H1 (cell line): ENCODE measurements at regions not wholly inside any gene's neighbourhood (a gene's known extent, or its start where the extent isn't known, plus 50 kb on each side); places are given as distances from the start of the nearest gene placed in this dataset.

Experiments
- CTCF ChIA-PET: fragments of 300-600 bp; sonication (Branson Sonifier 250); formaldehyde crosslinking; loops from one replicate; lab custom pipeline; 2021; ENCODE audit not compliant: partially characterized antibody; lab: Charles Lee
- POLR2A ChIA-PET: fragments of 300-600 bp; sonication (Branson Sonifier 250); formaldehyde crosslinking; loops from one replicate; lab custom pipeline; 2021; ENCODE audit warnings: inconsistent platforms; ENCODE audit not compliant: partially characterized antibody; lab: Charles Lee
- DNase-seq, 2 experiments: peaks; one replicate each; pipeline versions ENCODE4 v3.0.0 to v3.0.0-alpha.2; 2010 to 2022; ENCODE audit warnings: low spot score in 2 of 2, low read depth in 1 of 2, mixed read lengths in 1 of 2
- FAIRE-seq: peaks from 2 replicates; lab custom pipeline; 2011; peaks lifted over from hg19 to GRCh38; lab: Jason Lieb, UNC
- H2AFZ ChIP-seq: 2 replicates; pipeline ENCODE4 v1.8.1; 2012; ENCODE audit warnings: low read length, inconsistent platforms
- H2AK5ac ChIP-seq: 2 replicates; pipeline ENCODE4 v1.6.1; 2013; ENCODE audit warnings: low read depth, low read length
- H2BK120ac ChIP-seq: replicated peaks from 2 replicates; pipeline ENCODE3; 2013; ENCODE audit warnings: low read depth, low read length, inconsistent platforms
- H2BK12ac ChIP-seq: 2 replicates; pipeline ENCODE4 v1.6.1; 2013; ENCODE audit warnings: low read depth, low read length
- H2BK15ac ChIP-seq: 2 replicates; pipeline ENCODE4 v1.6.1; 2013; ENCODE audit warnings: low read length
- H2BK20ac ChIP-seq: 2 replicates; pipeline ENCODE4 v1.6.1; 2013; ENCODE audit warnings: low read length
- H2BK5ac ChIP-seq: 2 replicates; pipeline ENCODE4 v1.6.1; 2013; ENCODE audit warnings: low read depth, low read length
- H3K14ac ChIP-seq: 2 replicates; pipeline ENCODE4 v1.6.1; 2013; ENCODE audit warnings: inconsistent platforms; ENCODE audit not compliant: insufficient read length
- H3K18ac ChIP-seq: 2 replicates; pipeline ENCODE4 v1.6.1; 2013; ENCODE audit warnings: low read length; ENCODE audit errors: extremely low read depth
- H3K23ac ChIP-seq: 2 replicates; pipeline ENCODE4 v1.6.1; 2013; ENCODE audit warnings: inconsistent platforms; ENCODE audit not compliant: insufficient read length
- H3K23me2 ChIP-seq: 2 replicates; pipeline ENCODE4 v1.6.1; 2013; ENCODE audit warnings: low read depth, low read length
- H3K27ac ChIP-seq: 2 replicates; pipeline ENCODE4 v1.6.1; 2011; ENCODE audit warnings: low read depth, low read length, inconsistent platforms
- H3K27me3 ChIP-seq, 4 experiments: replicated peaks in 1 of 4; 1 replicate in 1 of 4; 2 replicates in 3 of 4; pipeline versions ENCODE4 v1.6.1 to v1.8.1; 2011 to 2013; ENCODE audit warnings: low read length in 3 of 4, mild to moderate bottlenecking in 3 of 4, inconsistent platforms in 2 of 4, mixed read lengths in 2 of 4, moderate library complexity in 1 of 4; ENCODE audit not compliant: control insufficient read depth in 3 of 4, insufficient read depth in 3 of 4; ENCODE audit errors: extremely low read depth in 1 of 4
- H3K36me3 ChIP-seq, 4 experiments: 2 replicates each; pipeline versions ENCODE4 v1.6.1 to v1.8.1; 2011 to 2013; ENCODE audit warnings: mild to moderate bottlenecking in 4 of 4, low read length in 3 of 4, moderate library complexity in 2 of 4, control low read depth in 1 of 4, inconsistent platforms in 1 of 4; ENCODE audit not compliant: insufficient read depth in 4 of 4, control insufficient read depth in 2 of 4
- H3K4ac ChIP-seq: replicated peaks from 2 replicates; pipeline ENCODE3; 2013; ENCODE audit warnings: low read length, low read depth, mixed read lengths, inconsistent platforms; ENCODE audit not compliant: insufficient read length
- H3K4me1 ChIP-seq, 4 experiments: replicated peaks in 1 of 4; 1 replicate in 1 of 4; 2 replicates in 3 of 4; pipeline versions ENCODE4 v1.6.1 to v1.8.1; 2011 to 2013; ENCODE audit warnings: low read length in 3 of 4, inconsistent platforms in 2 of 4, mixed read lengths in 1 of 4; ENCODE audit not compliant: insufficient read depth in 4 of 4, control insufficient read depth in 3 of 4
- H3K4me2 ChIP-seq, 2 experiments: 2 replicates each; pipeline versions ENCODE4 v1.6.1 to v1.8.1; 2011 to 2013; ENCODE audit warnings: low read depth in 2 of 2, low read length in 2 of 2, control low read depth in 1 of 2, inconsistent platforms in 1 of 2, mild to moderate bottlenecking in 1 of 2; ENCODE audit not compliant: insufficient read depth in 1 of 2
- H3K4me3 ChIP-seq, 4 experiments: fragments of 200-600, 300-600 bp in 1 of 4; sonication (generic), shearing (Covaris generic), sonication (Bioruptor Twin) in 1 of 4; 2 replicates each; pipeline versions ENCODE4 v1.5.1 to v1.8.1; 2011 to 2016; ENCODE audit warnings: low read length in 4 of 4, low read depth in 3 of 4, control low read depth in 2 of 4, inconsistent platforms in 2 of 4, mild to moderate bottlenecking in 2 of 4, mixed read lengths in 1 of 4, moderate library complexity in 1 of 4; ENCODE audit not compliant: insufficient read depth in 2 of 4; ENCODE audit errors: extremely low read depth in 1 of 4
- H3K56ac ChIP-seq: replicated peaks from 2 replicates; pipeline ENCODE3; 2013; ENCODE audit warnings: low read depth, mild to moderate bottlenecking, mixed read lengths, low read length, inconsistent platforms; ENCODE audit not compliant: insufficient read length
- H3K79me1 ChIP-seq: 2 replicates; pipeline ENCODE4 v1.6.1; 2013; ENCODE audit warnings: low read depth, low read length, control low read depth
- H3K79me2 ChIP-seq, 2 experiments: 2 replicates each; pipeline versions ENCODE4 v1.6.1 to v1.8.1; 2012 to 2013; ENCODE audit warnings: low read length in 2 of 2, mild to moderate bottlenecking in 2 of 2, inconsistent platforms in 1 of 2; ENCODE audit not compliant: insufficient read depth in 2 of 2, control insufficient read depth in 1 of 2
- H3K9ac ChIP-seq, 4 experiments: replicated peaks in 1 of 4; 1 replicate in 1 of 4; 2 replicates in 3 of 4; pipeline versions ENCODE4 v1.6.1 to v1.8.1; 2011 to 2013; ENCODE audit warnings: low read depth in 3 of 4, low read length in 3 of 4, control low read depth in 2 of 4, mild to moderate bottlenecking in 2 of 4, moderate library complexity in 2 of 4, inconsistent platforms in 1 of 4; ENCODE audit errors: extremely low read depth in 1 of 4
- H3K9me3 ChIP-seq, 2 experiments: 2 replicates each; pipeline versions ENCODE4 v1.6.1 to v1.8.1; 2012 to 2013; ENCODE audit warnings: mild to moderate bottlenecking in 2 of 2, moderate library complexity in 2 of 2, control low read depth in 1 of 2, inconsistent platforms in 1 of 2, low read depth in 1 of 2, low read length in 1 of 2, mixed read lengths in 1 of 2; ENCODE audit not compliant: insufficient read depth in 2 of 2
- H4K20me1 ChIP-seq, 2 experiments: replicated peaks in 1 of 2; 2 replicates each; pipeline versions ENCODE3 to v1.8.1; 2011 to 2013; ENCODE audit warnings: inconsistent platforms in 2 of 2, low read length in 2 of 2, mild to moderate bottlenecking in 1 of 2; ENCODE audit not compliant: insufficient read depth in 2 of 2, control insufficient read depth in 1 of 2
- H4K5ac ChIP-seq: 2 replicates; pipeline ENCODE4 v1.6.1; 2013; ENCODE audit warnings: low read length, low read depth, mixed read lengths, inconsistent platforms; ENCODE audit not compliant: insufficient read length
- H4K8ac ChIP-seq: 2 replicates; pipeline ENCODE4 v1.8.0; 2013; ENCODE audit warnings: mild to moderate bottlenecking, moderate library complexity, low read length, inconsistent platforms; ENCODE audit not compliant: insufficient read depth; ENCODE audit errors: extremely low read depth
- H4K91ac ChIP-seq: replicated peaks from 2 replicates; pipeline ENCODE3; 2013; ENCODE audit warnings: low read length, mixed read lengths, inconsistent platforms; ENCODE audit not compliant: insufficient read length
- CHD2 ChIP-seq: IDR thresholded peaks from 2 replicates; pipeline ENCODE4 v1.6.1; 2012; ENCODE audit warnings: low read length, improper control_type of control experiment
- EGR1 ChIP-seq: IDR thresholded peaks from 2 replicates; pipeline ENCODE4 v1.6.1; 2011; ENCODE audit warnings: low read depth, low read length, borderline replicate concordance
- EZH2 ChIP-seq: fragments of 200-600 bp; sonication (generic); IDR thresholded peaks from 2 replicates; pipeline ENCODE4 v1.7.1; 2012; ENCODE audit warnings: low read depth, mild to moderate bottlenecking, moderate library complexity, low read length, inconsistent platforms; ENCODE audit not compliant: severe bottlenecking
- KDM1A ChIP-seq: fragments of 200-600, 300-600 bp; sonication (generic); IDR thresholded peaks from 2 replicates; pipeline ENCODE4 v1.7.1; 2016; ENCODE audit warnings: mild to moderate bottlenecking, low read length, borderline replicate concordance
- POLR2A ChIP-seq, 2 experiments: IDR thresholded peaks; 1 replicate in 1 of 2; 2 replicates in 1 of 2; pipeline ENCODE4 v1.6.1; 2011; ENCODE audit warnings: low read depth in 2 of 2, low read length in 2 of 2, mild to moderate bottlenecking in 2 of 2; ENCODE audit errors: control extremely low read depth in 1 of 2
- RBBP5 ChIP-seq: IDR thresholded peaks from 2 replicates; pipeline ENCODE4 v1.7.1; 2012; ENCODE audit warnings: low read depth, mild to moderate bottlenecking, inconsistent platforms, low read length, moderate library complexity, borderline replicate concordance
- RXRA ChIP-seq: IDR thresholded peaks from 2 replicates; pipeline ENCODE4 v1.6.1; 2011; ENCODE audit warnings: low read depth, mild to moderate bottlenecking, low read length, moderate library complexity; ENCODE audit not compliant: insufficient read depth
- WGBS, 2 experiments: shearing (Covaris generic) in 1 of 2; methylation state at CpG; one replicate each; pipeline versions ENCODE4 v1.1.6 to v1.1.7; 2013 to 2015; ENCODE audit warnings: low lambda C conversion rate in 2 of 2, mixed read lengths in 2 of 2, inconsistent platforms in 1 of 2, low coverage in 1 of 2, missing lambda C conversion rate in 1 of 2; ENCODE audit not compliant: insufficient replicate concordance in 2 of 2, insufficient coverage in 1 of 2, insufficient read length in 1 of 2; ENCODE audit errors: extremely low coverage in 1 of 2, missing lambda C conversion rate in 1 of 2; 5-methylcytosine and 5-hydroxymethylcytosine counted together

- ChIA-PET CTCF (interaction anchor here (0.7 kb wide), 1 partner anchor 63 kb away, joined by 3 read pairs; no protein-coding TSS in a partner anchor), POLR2A (no interaction called here)
- FAIRE-seq (no peak), DNase-seq (no peak)
- H3K27me3 ChIP-seq = no peaks in the 10 kb centered on the region
- no peak overlapping the region for H3K56ac ChIP-seq
- no peak overlapping the region for H3K23ac ChIP-seq
- no peak overlapping the region for H2BK20ac ChIP-seq
- no peak overlapping the region for H2BK12ac ChIP-seq
- no peak overlapping the region for H3K4me2 ChIP-seq
- no peak overlapping the region for H3K27ac ChIP-seq
- TF ChIP-seq EGR1 (no peak), EZH2 (no peak), CHD2 (no peak), RBBP5 (no peak), POLR2A (IDR thresholded peaks at IDR 0.05; ENCODE audit: control extremely low read depth in 1 of 2, low read depth in 2 of 2, low read length in 2 of 2) (no peak), RXRA (no peak), KDM1A (no peak)
- no peak overlapping the region for H4K5ac ChIP-seq
- no peak overlapping the region for H3K18ac ChIP-seq
- no peak overlapping the region for H4K91ac ChIP-seq
- no peaks in the 10 kb centered on the region for H4K20me1 ChIP-seq
- no peak overlapping the region for H4K8ac ChIP-seq
- no peaks in the 10 kb centered on the region for H3K79me1 ChIP-seq
- H3K4me3 ChIP-seq = no peak overlapping the region
- no peaks in the 10 kb centered on the region for H3K79me2 ChIP-seq
- H3K14ac ChIP-seq = no peak overlapping the region
- H2AFZ ChIP-seq = no peak overlapping the region
- no peak overlapping the region for H2BK5ac ChIP-seq
- no peak overlapping the region for H3K4ac ChIP-seq
- H3K36me3 ChIP-seq = no peaks in the 10 kb centered on the region
- no peak overlapping the region for H2AK5ac ChIP-seq
- 92% methylated on average over 2 of the region's 2 CpGs; no CpG with 5 or more reads in 1 of the 2 experiments for WGBS, 2 experiments
- no peak overlapping the region for H2BK120ac ChIP-seq
- no peaks in the 10 kb centered on the region for H3K23me2 ChIP-seq
- no peaks in the 10 kb centered on the region for H3K4me1 ChIP-seq
- H3K9ac ChIP-seq = no peak overlapping the region
- H2BK15ac ChIP-seq = no peak overlapping the region
- 0 out of 4 replicates have a peak, but pooled peaks cover 0 to 3% of the 10 kb centered on the region in 2 experiments for H3K9me3 ChIP-seq
These were observed 494.9 kb upstream of the AKR1E2 start for GRCh38 chr10:4331150-4331549.
